GM23338 (cell line): ENCODE measurements at regions not wholly inside any gene's neighbourhood (a gene's known extent, or its start where the extent isn't known, plus 50 kb on each side); places are given as distances from the start of the nearest gene placed in this dataset.

Experiments
- ATAC-seq: fragments of 200-7000 bp; cut with Tn5 transposase; 3 replicates; pipeline ENCODE4 v1.9.1; 2020
- DNase-seq: peaks from one replicate; pipeline ENCODE4 v3.0.0-alpha.2; 2015; ENCODE audit warnings: low spot score
- H2AFZ ChIP-seq: fragments of 200-600 bp; sonication (generic); 2 replicates; pipeline ENCODE4 v1.8.0; 2016; ENCODE audit warnings: antibody characterized with exemption, mild to moderate bottlenecking, moderate library complexity
- H3F3A ChIP-seq: fragments of 200-600 bp; sonication (generic); replicated peaks from 2 replicates; pipeline ENCODE4 v1.8.0; 2017; ENCODE audit warnings: antibody characterized with exemption, mixed run types, low read depth
- H3K27ac ChIP-seq: fragments of 200-600 bp; sonication (generic); 2 replicates; pipeline ENCODE4 v1.6.1; 2016; ENCODE audit warnings: low read depth
- H3K27me3 ChIP-seq: fragments of 200-600 bp; sonication (generic); 2 replicates; pipeline ENCODE4 v1.8.0; 2016; ENCODE audit warnings: mild to moderate bottlenecking, mixed run types, moderate library complexity; ENCODE audit not compliant: insufficient read depth
- H3K36me3 ChIP-seq: fragments of 200-600 bp; sonication (generic); 2 replicates; pipeline ENCODE4 v1.8.0; 2016; ENCODE audit warnings: mild to moderate bottlenecking; ENCODE audit not compliant: insufficient read depth
- H3K4me1 ChIP-seq: fragments of 200-600 bp; sonication (generic); 2 replicates; pipeline ENCODE4 v1.8.0; 2016; ENCODE audit warnings: mild to moderate bottlenecking, moderate library complexity; ENCODE audit not compliant: insufficient read depth
- H3K4me2 ChIP-seq: fragments of 200-600 bp; sonication (generic); 2 replicates; pipeline ENCODE4 v1.7.1; 2017; ENCODE audit warnings: mixed run types
- H3K4me3 ChIP-seq: fragments of 200-600 bp; sonication (generic); 2 replicates; pipeline ENCODE4 v1.6.1; 2016; ENCODE audit warnings: mixed run types
- H3K79me2 ChIP-seq: fragments of 200-600 bp; sonication (generic); replicated peaks from 2 replicates; pipeline ENCODE4 v1.8.0; 2017; ENCODE audit warnings: mild to moderate bottlenecking; ENCODE audit not compliant: insufficient read depth
- H3K9me2 ChIP-seq: fragments of 200-600 bp; sonication (generic); 2 replicates; pipeline ENCODE4 v1.8.0; 2017; ENCODE audit not compliant: insufficient read depth
- H4K20me1 ChIP-seq: fragments of 200-600 bp; sonication (generic); replicated peaks from 2 replicates; pipeline ENCODE4 v1.8.0; 2017; ENCODE audit warnings: mild to moderate bottlenecking; ENCODE audit not compliant: insufficient read depth
- H3K27ac Mint-ChIP-seq: 2 replicates; pipeline ENCODE4 v1.8.0; 2020; ENCODE audit warnings: inconsistent platforms, mild to moderate bottlenecking, moderate library complexity, mixed read lengths
- H3K27me3 Mint-ChIP-seq: 3 replicates; pipeline ENCODE4 v1.8.0; 2022; ENCODE audit warnings: low read depth, mild to moderate bottlenecking, moderate library complexity, mixed read lengths, inconsistent platforms; ENCODE audit not compliant: insufficient read depth, poor library complexity
- H3K36me3 Mint-ChIP-seq: 3 replicates; pipeline ENCODE4 v1.8.0; 2021; ENCODE audit warnings: low read depth, mild to moderate bottlenecking, inconsistent platforms, moderate library complexity, mixed read lengths
- H3K4me1 Mint-ChIP-seq: 3 replicates; pipeline ENCODE4 v1.8.0; 2020; ENCODE audit warnings: mild to moderate bottlenecking, inconsistent platforms, mixed read lengths
- H3K4me3 Mint-ChIP-seq: 3 replicates; pipeline ENCODE4 v1.8.0; 2021; ENCODE audit warnings: moderate library complexity, mild to moderate bottlenecking, inconsistent platforms, mixed read lengths
- H3K9me3 Mint-ChIP-seq: 3 replicates; pipeline ENCODE4 v1.8.0; 2020; ENCODE audit warnings: moderate library complexity, mild to moderate bottlenecking, inconsistent platforms, mixed read lengths
- CREB1 ChIP-seq: fragments of 250-450 bp; sonication (Bioruptor Pico); IDR thresholded peaks from 2 replicates; pipeline ENCODE4 v1.5.0; 2020; ENCODE audit warnings: low read depth, mild to moderate bottlenecking, moderate library complexity
- ETS1 ChIP-seq: IDR thresholded peaks from 2 replicates; pipeline ENCODE4 v1.6.1; 2016; ENCODE audit warnings: antibody characterized with exemption
- EZH2phosphoT487 ChIP-seq: fragments of 200-600 bp; sonication (generic); IDR thresholded peaks from one replicate; pipeline ENCODE4 v1.8.1; 2018; ENCODE audit warnings: antibody characterized with exemption; ENCODE audit not compliant: unreplicated experiment
- JUNB ChIP-seq: IDR thresholded peaks from one replicate; pipeline ENCODE4 v1.6.1; 2016; ENCODE audit warnings: antibody characterized with exemption; ENCODE audit not compliant: unreplicated experiment
- NANOG ChIP-seq: IDR thresholded peaks from 2 replicates; pipeline ENCODE4 v1.6.1; 2016; ENCODE audit warnings: antibody characterized with exemption, borderline replicate concordance
- POLR2AphosphoS5 ChIP-seq: IDR thresholded peaks from 2 replicates; pipeline ENCODE4 v1.6.1; 2016; ENCODE audit warnings: antibody characterized with exemption, low read depth
- REST ChIP-seq: IDR thresholded peaks from one replicate; pipeline ENCODE4 v1.6.1; 2018; ENCODE audit warnings: antibody characterized with exemption; ENCODE audit not compliant: unreplicated experiment
- STAT1 ChIP-seq: IDR thresholded peaks from one replicate; pipeline ENCODE4 v1.6.1; 2016; ENCODE audit warnings: antibody characterized with exemption; ENCODE audit not compliant: unreplicated experiment
- ZNF114 ChIP-seq: fragments of 250-450 bp; sonication (Bioruptor Pico); IDR thresholded peaks from 2 replicates; pipeline ENCODE4 v1.5.0; 2020; ENCODE audit warnings: mild to moderate bottlenecking, moderate library complexity
- ZNF331 ChIP-seq: fragments of 250-450 bp; sonication (Bioruptor Pico); IDR thresholded peaks from 2 replicates; pipeline ENCODE4 v1.5.0; 2020; ENCODE audit warnings: low read depth, mild to moderate bottlenecking, moderate library complexity
- ZNF462 ChIP-seq: fragments of 250-450 bp; sonication (Bioruptor Pico); IDR thresholded peaks from 2 replicates; pipeline ENCODE4 v1.5.0; 2020; ENCODE audit warnings: mild to moderate bottlenecking, moderate library complexity

- Mint-ChIP-seq H3K4me3 (no peak overlapping the region), H3K9me3 (peaks cover 12% of the 10 kb centered on the region), H3K27ac (no peak overlapping the region), H3K4me1 (no peaks in the 10 kb centered on the region), H3K27me3 (no peaks in the 10 kb centered on the region), H3K36me3 (peaks cover 3% of the 10 kb centered on the region; the same call in 1 of the 3 replicates)
- no peak overlapping the region for H3K27ac ChIP-seq
- DNase-seq = no peak
- no peaks in the 10 kb centered on the region for H3K27me3 ChIP-seq
- H3K79me2 ChIP-seq = no peaks in the 10 kb centered on the region
- H2AFZ ChIP-seq = no peak overlapping the region
- no peaks in the 10 kb centered on the region for H4K20me1 ChIP-seq
- H3K4me3 ChIP-seq = no peak overlapping the region
- ATAC-seq = no peak
- no peaks in the 10 kb centered on the region for H3F3A ChIP-seq
- TF ChIP-seq EZH2phosphoT487 (no peak), POLR2AphosphoS5 (no peak), CREB1 (CRISPR knock-in tag) (no peak), STAT1 (no peak)
- no peaks in the 10 kb centered on the region for H3K36me3 ChIP-seq
- H3K4me1 ChIP-seq = no peaks in the 10 kb centered on the region
- H3K9me2 ChIP-seq = no peaks in the 10 kb centered on the region
- no peak overlapping the region for H3K4me2 ChIP-seq
Measured at GRCh38 chr6:23600118-23600517, 525.9 kb upstream of the NRSN1 start.

- Histone ChIP-seq H3K79me2 (no peaks in the 10 kb centered on the region), H3K4me1 (no peaks in the 10 kb centered on the region), H3K4me3 (no peak overlapping the region), H4K20me1 (no peaks in the 10 kb centered on the region), H3K36me3 (no peaks in the 10 kb centered on the region), H3F3A (no peaks in the 10 kb centered on the region), H2AFZ (no peak overlapping the region), H3K4me2 (no peak overlapping the region), H3K9me2 (no peaks in the 10 kb centered on the region), H3K27me3 (no peaks in the 10 kb centered on the region), H3K27ac (no peak overlapping the region)
- Mint-ChIP-seq H3K4me1 (no peaks in the 10 kb centered on the region), H3K27ac (no peak overlapping the region), H3K36me3 (peaks cover 3% of the 10 kb centered on the region; the same call in 1 of the 3 replicates), H3K4me3 (no peak overlapping the region), H3K27me3 (no peaks in the 10 kb centered on the region), H3K9me3 (peaks cover 12% of the 10 kb centered on the region)
- ATAC-seq = no peak
- DNase-seq = no peak
- TF ChIP-seq REST (no peak), ZNF114 (CRISPR knock-in tag) (no peak), ETS1 (no peak), CREB1 (CRISPR knock-in tag) (no peak), STAT1 (no peak), POLR2AphosphoS5 (no peak), ZNF331 (CRISPR knock-in tag) (no peak), JUNB (no peak), NANOG (no peak), ZNF462 (CRISPR knock-in tag) (no peak)
Measured at GRCh38 chr6:23601811-23602345, 524.1 kb upstream of the NRSN1 start.
